Endometrium (tissue), 2 donors: ENCODE measurements at regions not wholly inside any gene's neighbourhood (a gene's known extent, or its start where the extent isn't known, plus 50 kb on each side); places are given as distances from the start of the nearest gene placed in this dataset.
"Not testable (repeated sequence)": the region's sequence is repeated elsewhere in the genome, so short reads cannot be mapped to it uniquely, and the experiment has no call there.

Experiments used
- FAIRE-seq: peaks from 2 replicates; lab custom pipeline; 2012; peaks lifted over from hg19 to GRCh38; lab: Jason Lieb, UNC
- donor health status: control.
- donor health status: control.

GRCh38 chr12:31906557-31907301 lies 52.5 kb upstream of the RESF1 start:
- no peak for FAIRE-seq

DNA sequence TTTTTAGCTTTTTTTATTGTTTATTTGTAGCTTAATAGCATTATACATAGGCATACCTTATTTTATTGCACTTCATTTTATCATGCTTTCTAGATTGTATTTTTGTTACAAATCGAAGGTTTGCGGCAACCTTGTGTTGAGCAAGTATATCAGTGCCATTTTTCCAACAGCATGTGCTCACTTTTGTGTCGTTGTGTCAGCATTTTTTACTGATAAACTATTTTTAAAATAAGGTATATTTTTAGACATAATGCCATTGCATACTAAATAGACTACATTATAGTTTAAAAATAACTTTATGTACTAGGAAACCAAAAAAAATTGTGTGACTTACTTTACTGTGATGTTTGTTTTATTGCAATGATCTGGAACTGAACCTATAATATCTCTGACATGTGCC lies 56.2 kb upstream of the RESF1 start:
- no peak for FAIRE-seq

GRCh38 chr12:31900271-31900670 lies 58.9 kb upstream of the RESF1 start:
- no peak for FAIRE-seq

GRCh38 chr12:31899109-31899508 lies 60.1 kb upstream of the RESF1 start:
- no peak for FAIRE-seq

DNA sequence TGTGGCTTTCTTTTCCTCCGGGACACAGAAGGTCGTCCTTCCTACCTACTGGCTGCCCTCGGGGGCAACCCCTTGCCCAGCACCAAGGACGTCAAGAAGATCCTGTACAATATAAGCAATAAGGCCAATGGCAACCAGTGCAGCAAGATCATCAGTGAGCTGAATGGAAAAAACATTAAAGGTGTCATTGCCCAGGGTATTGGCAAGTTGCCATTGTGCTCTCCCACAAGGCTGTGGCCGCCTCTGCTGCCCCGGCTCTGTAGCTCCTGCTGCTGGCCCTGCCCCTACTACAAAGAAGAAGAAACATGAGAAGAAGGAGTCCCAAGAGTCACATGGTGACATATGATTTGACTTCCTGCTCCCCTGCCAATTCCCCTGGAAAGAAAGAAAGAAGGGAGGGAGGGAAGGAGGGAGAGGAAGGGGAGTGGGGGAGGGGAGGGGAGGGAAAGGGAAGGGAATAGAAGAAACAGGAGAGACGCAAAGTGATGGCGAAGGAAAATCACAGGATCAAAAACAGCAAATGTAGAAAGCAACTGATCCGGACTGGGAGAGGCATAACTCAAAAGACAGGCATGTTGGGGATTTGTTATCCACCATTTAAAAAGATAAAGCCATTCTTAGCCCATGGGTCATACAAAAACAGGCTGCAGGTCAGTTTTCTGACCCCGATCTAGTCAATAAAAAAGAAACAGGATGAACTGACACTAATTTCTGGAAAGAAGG lies 61.3 kb upstream of the RESF1 start:
- FAIRE-seq, result no peak

DNA sequence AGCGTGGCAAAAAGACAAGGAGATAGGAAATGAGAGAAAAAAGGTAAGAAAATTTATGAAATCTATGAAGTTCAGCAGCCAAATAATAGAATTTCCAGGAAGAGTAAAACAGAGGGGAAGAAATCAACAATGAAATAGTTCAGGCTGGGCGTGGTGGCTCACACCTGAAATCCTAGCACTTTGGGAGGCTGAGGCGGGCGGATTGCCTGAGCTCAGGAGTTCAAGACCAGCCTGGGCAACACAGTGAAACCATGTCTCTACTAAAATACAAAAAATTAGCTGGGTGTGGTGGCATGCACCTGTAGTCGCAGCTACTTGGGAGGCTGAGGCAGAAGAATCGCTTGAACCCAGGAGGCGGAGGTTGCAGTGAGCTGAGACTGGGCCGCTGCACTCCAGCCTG lies 62.1 kb upstream of the RESF1 start:
- FAIRE-seq, result not testable (repeated sequence)

DNA sequence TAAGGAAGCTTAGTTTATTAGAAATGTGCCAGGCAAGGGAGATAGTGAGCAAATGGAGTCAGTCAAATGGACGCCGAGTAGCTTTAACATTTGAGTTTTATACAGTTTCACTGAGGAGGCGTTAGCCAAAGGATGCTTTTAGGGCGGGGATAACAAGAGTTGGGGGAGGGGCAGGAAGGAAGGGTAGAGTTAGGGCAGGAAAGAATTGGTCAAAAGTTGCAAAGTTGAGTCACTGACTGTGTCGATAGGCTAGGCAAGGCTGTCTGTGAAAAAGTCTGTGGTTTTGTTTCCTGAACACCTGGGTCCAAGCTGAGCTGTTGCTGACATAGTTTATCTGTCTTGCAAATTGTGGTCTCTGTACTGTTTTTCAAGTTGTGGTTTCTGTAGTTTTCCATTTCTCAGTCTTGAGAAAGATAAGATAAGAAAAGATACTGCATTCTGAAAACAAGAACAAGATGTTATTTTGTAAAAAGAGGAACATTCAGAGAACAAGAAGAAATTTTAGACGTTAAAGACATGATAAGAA lies 62.6 kb upstream of the RESF1 start:
- FAIRE-seq, result peak; percentile 23

DNA sequence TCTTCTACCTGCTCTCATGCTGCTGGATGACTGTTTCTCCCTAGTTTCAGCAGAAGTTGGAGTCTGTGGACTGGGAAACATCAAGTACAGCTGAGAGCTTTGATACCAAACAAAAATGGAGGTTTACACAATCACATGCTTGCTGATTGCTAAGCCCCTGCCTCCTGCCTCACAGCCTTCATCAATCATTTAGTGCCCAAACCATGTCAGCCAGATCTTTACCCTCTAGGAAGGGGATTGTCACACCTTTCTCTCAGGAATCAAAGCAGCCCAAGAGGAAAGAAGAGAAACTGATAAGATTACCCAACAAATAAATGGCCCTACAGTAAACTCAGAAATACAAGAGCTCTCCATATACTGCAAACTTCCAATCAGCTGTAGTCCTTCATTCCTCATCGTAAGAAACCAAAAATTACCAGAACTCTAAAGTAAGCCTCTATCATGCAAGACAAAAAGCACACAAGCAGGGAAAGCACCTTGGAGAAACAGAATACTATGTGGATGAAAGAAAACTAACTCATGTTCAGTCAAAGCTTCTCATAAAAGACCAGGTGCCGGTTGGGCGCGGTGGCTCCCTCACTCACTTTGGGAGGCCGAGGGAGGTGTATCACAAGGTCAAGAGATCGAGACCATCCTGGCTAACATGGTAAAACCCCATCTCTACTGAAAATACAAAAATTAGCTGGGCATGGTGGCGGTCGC lies 63.6 kb upstream of the RESF1 start:
- no peak for FAIRE-seq

DNA sequence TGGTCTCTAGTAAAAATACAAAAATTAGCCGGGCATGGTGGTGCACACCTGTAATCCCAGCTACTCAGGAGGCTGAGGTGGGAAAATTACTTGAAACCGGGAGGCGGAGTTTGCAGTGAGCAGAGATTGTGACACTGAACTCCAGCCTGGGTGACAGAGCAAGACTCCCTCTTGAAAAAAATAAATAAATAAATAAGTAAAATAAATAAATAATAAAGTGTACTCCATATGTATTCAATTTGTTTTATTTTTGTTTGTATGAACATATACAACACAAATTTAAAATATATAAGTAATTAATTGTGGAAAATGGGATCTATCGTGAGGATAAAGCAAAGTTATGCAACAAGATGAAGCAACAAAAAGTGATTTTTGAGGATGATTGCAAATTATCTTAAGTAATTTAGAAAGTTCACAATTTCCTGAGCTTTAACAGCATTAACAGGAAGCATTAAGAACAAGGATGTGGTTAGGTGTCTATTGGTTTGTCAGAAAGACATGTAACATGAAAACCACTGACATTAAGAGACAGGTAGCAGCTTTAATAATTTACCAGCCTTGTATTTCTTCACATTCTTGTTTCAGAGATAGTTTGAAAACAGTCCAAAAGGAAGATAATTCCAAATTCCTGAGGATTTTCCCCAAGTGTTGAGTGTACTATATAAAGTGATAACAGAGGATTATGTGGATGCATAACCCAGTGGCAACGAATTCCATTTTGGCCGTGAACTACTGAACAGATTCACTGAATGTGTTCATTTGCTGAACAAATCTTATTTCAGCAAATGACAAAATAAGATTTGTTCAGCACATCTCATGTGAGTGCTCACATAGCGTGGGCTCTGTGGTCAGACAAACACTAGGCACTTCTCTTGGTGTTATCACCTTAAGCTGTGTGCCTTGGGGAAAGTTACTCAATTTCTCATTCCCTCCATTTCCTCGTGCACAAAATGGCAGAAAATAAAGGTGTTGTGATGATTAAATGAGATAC lies 68.6 kb upstream of the RESF1 start:
- FAIRE-seq, result no peak

GRCh38 chr12:31887109-31887811 lies 72.0 kb upstream of the RESF1 start:
- FAIRE-seq, result no peak

GRCh38 chr12:31882682-31883081 lies 76.5 kb upstream of the RESF1 start:
- not testable (repeated sequence) for FAIRE-seq

- no peak for FAIRE-seq
These were observed 78.9 kb upstream of the RESF1 start for GRCh38 chr12:31880340-31880739.

GRCh38 chr12:31877884-31878283 lies 81.3 kb upstream of the RESF1 start:
- no peak for FAIRE-seq

GRCh38 chr12:31876568-31877424 lies 82.4 kb upstream of the RESF1 start:
- FAIRE-seq, result no peak

- FAIRE-seq, result no peak
These were observed 83.6 kb upstream of the RESF1 start for GRCh38 chr12:31875609-31875964.

GRCh38 chr12:31874961-31875608 lies 84.1 kb upstream of the RESF1 start:
- FAIRE-seq, result no peak

DNA sequence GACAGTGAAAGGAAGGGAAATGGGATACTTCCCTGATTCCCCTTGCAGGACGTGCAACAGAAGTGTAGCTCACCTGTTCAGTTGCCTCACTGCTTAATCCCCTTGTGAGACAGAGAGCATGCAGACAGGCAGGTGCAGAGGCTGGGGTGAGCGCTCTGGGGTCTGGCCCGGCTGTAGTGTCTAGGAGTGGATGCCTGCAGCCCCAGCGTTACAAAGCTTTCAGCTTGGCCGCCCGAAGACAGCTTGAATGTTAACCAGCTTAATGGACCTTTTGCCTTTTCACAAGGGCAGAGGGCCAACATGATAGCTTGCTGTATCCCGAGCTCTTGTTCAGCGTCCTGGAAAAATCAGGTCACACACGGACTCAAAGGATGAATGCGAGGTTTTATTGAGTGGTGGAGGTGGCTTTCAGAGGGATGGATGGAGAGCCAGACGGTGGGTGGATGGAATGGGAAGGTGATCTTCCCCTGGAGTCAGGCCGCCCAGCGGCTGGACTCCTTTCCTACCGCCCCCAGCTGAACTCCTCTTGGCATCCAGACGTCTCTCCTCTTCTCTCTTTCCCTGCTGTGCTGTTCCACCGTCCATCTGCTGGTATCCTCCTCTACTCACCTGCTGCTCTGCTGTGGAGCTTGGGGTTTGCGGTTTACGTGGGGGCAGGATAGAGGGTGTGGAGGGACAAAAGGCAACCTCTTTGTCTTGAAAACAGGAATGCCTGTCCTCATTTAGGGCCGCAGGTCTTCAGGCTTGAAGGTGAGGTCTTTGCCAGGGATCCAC lies 86.2 kb upstream of the RESF1 start:
- FAIRE-seq, result no peak

- FAIRE-seq, result no peak
These were observed 89.2 kb upstream of the RESF1 start for GRCh38 chr12:31869972-31870371.

DNA sequence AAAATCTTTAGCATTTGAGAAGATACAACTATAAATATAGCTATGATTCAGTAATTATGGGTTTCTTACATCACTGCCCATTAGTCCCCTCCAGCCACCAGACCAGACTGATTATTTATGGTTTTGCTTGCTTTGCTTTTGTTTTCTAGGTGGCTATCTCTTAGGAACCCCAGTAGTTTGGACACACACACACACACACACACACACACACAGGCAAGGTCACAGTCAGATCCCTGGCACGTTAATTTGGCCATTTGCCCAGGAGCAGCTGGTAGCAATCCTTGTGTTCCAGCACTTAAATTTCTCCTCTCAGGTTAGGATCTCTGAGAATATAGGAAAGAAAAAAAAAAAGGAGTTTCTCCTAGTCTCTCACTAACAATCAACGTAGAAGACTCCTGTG lies 90.2 kb upstream of the RESF1 start:
- FAIRE-seq, result no peak
